ENCODE measurements at regions not wholly inside any gene's neighbourhood (a gene's known extent, or its start where the extent isn't known, plus 50 kb on each side); places are given as distances from the start of the nearest gene placed in this dataset.

DNA sequence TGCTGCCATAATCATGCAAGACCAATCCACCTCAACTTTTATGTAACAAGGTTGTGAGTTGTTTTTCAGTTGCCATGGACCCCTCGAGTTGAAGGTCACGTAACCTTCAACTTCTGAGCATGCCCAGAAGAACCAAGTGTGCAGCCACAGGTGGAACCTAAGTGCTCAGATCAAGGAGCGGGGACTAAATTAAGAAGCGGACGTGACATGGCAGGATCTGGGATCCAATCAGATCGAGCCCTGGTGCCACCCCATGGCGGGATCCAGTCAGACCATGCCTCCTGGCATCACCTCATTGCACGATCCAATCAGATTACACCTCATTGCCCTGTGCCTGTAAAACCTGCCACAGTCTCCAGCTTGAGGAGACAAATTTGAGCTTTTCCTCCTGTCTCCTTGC is 204.5 kb upstream of the CDH5 start:
- H3K4me1 ChIP-seq (replicated peaks in 1 of 4; ENCODE audit: control insufficient read depth in 3 of 4, insufficient read depth in 4 of 4, low read length in 3 of 4), result peaks cover 0 to 4% (median 0%) of the 10 kb centered on the region in 4 experiments; a peak in 1 of 7 replicates
- H3K79me1 ChIP-seq (ENCODE audit: low read depth, low read length), result no peaks in the 10 kb centered on the region
- H3K14ac ChIP-seq (ENCODE audit: insufficient read length), result no peak overlapping the region
- no peak overlapping the region for H2BK12ac ChIP-seq (ENCODE audit: low read depth, low read length)
- H3K4me2 ChIP-seq (ENCODE audit: insufficient read depth in 1 of 2, low read depth in 2 of 2, low read length in 2 of 2), result no peak overlapping the region
- no peaks in the 10 kb centered on the region; a peak in 1 of 7 replicates for H3K27me3 ChIP-seq (replicated peaks in 1 of 4; ENCODE audit: control insufficient read depth in 3 of 4, extremely low read depth in 1 of 4, insufficient read depth in 3 of 4, low read length in 3 of 4)
- no peaks in the 10 kb centered on the region; a peak in 1 of 4 replicates for H3K9me3 ChIP-seq (ENCODE audit: insufficient read depth in 2 of 2, low read depth in 1 of 2, low read length in 1 of 2)
- FAIRE-seq (no peak), DNase-seq (ENCODE audit: low read depth in 1 of 2, low spot score in 2 of 2) (no peak)
- no peak overlapping the region for H3K23ac ChIP-seq (ENCODE audit: insufficient read length)
- H4K20me1 ChIP-seq (replicated peaks in 1 of 2; ENCODE audit: control insufficient read depth in 1 of 2, insufficient read depth in 2 of 2, low read length in 2 of 2), result no peaks in the 10 kb centered on the region
- no peak overlapping the region for H4K91ac ChIP-seq (replicated peaks; ENCODE audit: insufficient read length, low read length)
- no peak overlapping the region for H2BK20ac ChIP-seq (ENCODE audit: low read length)
- H4K5ac ChIP-seq (ENCODE audit: insufficient read length, low read depth, low read length), result no peak overlapping the region
- H3K27ac ChIP-seq (ENCODE audit: low read depth, low read length), result no peak overlapping the region
- no peak overlapping the region for H2AK5ac ChIP-seq (ENCODE audit: low read depth, low read length)
- H3K9ac ChIP-seq (replicated peaks in 1 of 4; ENCODE audit: extremely low read depth in 1 of 4, low read depth in 3 of 4, low read length in 3 of 4), result no peak overlapping the region
- no peak overlapping the region for H3K56ac ChIP-seq (replicated peaks; ENCODE audit: insufficient read length, low read depth, low read length)
- H3K79me2 ChIP-seq (ENCODE audit: control insufficient read depth in 1 of 2, insufficient read depth in 2 of 2, low read length in 2 of 2), result no peaks in the 10 kb centered on the region
- no peak overlapping the region for H3K18ac ChIP-seq (ENCODE audit: extremely low read depth, low read length)
- ChIA-PET CTCF (ENCODE audit: partially characterized antibody) (interaction anchor here (1.2 to 1.5 kb wide), 3 partner anchors 11 to 136 kb away, joined by 3 to 6 read pairs (median 3); no protein-coding TSS in a partner anchor), POLR2A (ENCODE audit: partially characterized antibody) (no interaction called here)
- no peak overlapping the region for H4K8ac ChIP-seq (ENCODE audit: extremely low read depth, insufficient read depth, low read length)
- no peak overlapping the region for H3K4ac ChIP-seq (replicated peaks; ENCODE audit: insufficient read length, low read depth, low read length)
- H2BK5ac ChIP-seq (ENCODE audit: low read depth, low read length), result no peak overlapping the region
- H3K36me3 ChIP-seq (ENCODE audit: control insufficient read depth in 2 of 4, insufficient read depth in 4 of 4, low read length in 3 of 4), result no peaks in the 10 kb centered on the region
- no peaks in the 10 kb centered on the region for H3K23me2 ChIP-seq (ENCODE audit: low read depth, low read length)
- WGBS, 2 experiments (ENCODE audit: extremely low coverage in 1 of 2, insufficient coverage in 1 of 2, insufficient read length in 1 of 2, insufficient replicate concordance in 2 of 2, low coverage in 1 of 2, low lambda C conversion rate in 2 of 2, missing lambda C conversion rate in 1 of 2), result 96% methylated on average over 8 of the region's 8 CpGs; no CpG with 5 or more reads in 1 of the 2 experiments
- no peak overlapping the region for H3K4me3 ChIP-seq (ENCODE audit: extremely low read depth in 1 of 4, insufficient read depth in 2 of 4, low read depth in 3 of 4, low read length in 4 of 4)
- H2AFZ ChIP-seq (ENCODE audit: low read length), result no peak overlapping the region
- no peak overlapping the region for H2BK15ac ChIP-seq (ENCODE audit: low read length)
- no peak overlapping the region for H2BK120ac ChIP-seq (replicated peaks; ENCODE audit: low read depth, low read length)
- TF ChIP-seq CEBPB (IDR thresholded peaks at IDR 0.05; ENCODE audit: low read depth, low read length) (no peak), CREB1 (IDR thresholded peaks at IDR 0.05) (no peak), KDM4A (IDR thresholded peaks at IDR 0.05; ENCODE audit: low read depth, low read length, severe bottlenecking) (no peak), BACH1 (IDR thresholded peaks at IDR 0.05; ENCODE audit: low read length) (no peak), ZNF274 (IDR thresholded peaks at IDR 0.05; ENCODE audit: borderline replicate concordance, extremely low read depth, low read length) (no peak)
- TF ChIP-seq, protein P1, sequence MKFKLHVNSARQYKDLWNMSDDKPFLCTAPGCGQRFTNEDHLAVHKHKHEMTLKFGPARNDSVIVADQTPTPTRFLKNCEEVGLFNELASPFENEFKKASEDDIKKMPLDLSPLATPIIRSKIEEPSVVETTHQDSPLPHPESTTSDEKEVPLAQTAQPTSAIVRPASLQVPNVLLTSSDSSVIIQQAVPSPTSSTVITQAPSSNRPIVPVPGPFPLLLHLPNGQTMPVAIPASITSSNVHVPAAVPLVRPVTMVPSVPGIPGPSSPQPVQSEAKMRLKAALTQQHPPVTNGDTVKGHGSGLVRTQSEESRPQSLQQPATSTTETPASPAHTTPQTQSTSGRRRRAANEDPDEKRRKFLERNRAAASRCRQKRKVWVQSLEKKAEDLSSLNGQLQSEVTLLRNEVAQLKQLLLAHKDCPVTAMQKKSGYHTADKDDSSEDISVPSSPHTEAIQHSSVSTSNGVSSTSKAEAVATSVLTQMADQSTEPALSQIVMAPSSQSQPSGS (IDR thresholded peaks at IDR 0.05; ENCODE audit: low read length), result no peak

Data from H1 (cell line).